Type B pancreatic cell (in vitro differentiated cells): ENCODE measurements at regions not wholly inside any gene's neighbourhood (a gene's known extent, or its start where the extent isn't known, plus 50 kb on each side); places are given as distances from the start of the nearest gene placed in this dataset.

Experiments
- DNase-seq: peaks from one replicate; pipeline ENCODE4 v3.0.0; 2021; ENCODE audit warnings: mixed read lengths; ENCODE audit not compliant: unreplicated experiment; ENCODE audit errors: extremely low spot score
- H3K27ac Mint-ChIP-seq: 2 replicates; pipeline ENCODE4 v1.8.0; 2021; ENCODE audit warnings: mild to moderate bottlenecking, mixed read lengths
- H3K27me3 Mint-ChIP-seq: 2 replicates; pipeline ENCODE4 v1.8.0; 2021; ENCODE audit warnings: mixed read lengths
- H3K36me3 Mint-ChIP-seq: 2 replicates; pipeline ENCODE4 v1.8.0; 2021; ENCODE audit warnings: mixed read lengths
- H3K4me1 Mint-ChIP-seq: one replicate; pipeline ENCODE4 v1.8.0; 2021; ENCODE audit warnings: mixed read lengths; ENCODE audit not compliant: unreplicated experiment
- H3K4me3 Mint-ChIP-seq: 2 replicates; pipeline ENCODE4 v1.8.0; 2021; ENCODE audit warnings: mild to moderate bottlenecking, mixed read lengths
- H3K9me3 Mint-ChIP-seq: 2 replicates; pipeline ENCODE4 v1.8.0; 2021; ENCODE audit warnings: mixed read lengths
- CTCF ChIP-seq: fragments of 200-600 bp; sonication (generic); conservative IDR thresholded peaks from 2 replicates; pipeline ENCODE4 v1.5.0; 2021; ENCODE audit warnings: antibody characterized with exemption, mild to moderate bottlenecking

- no peak overlapping the region for H3K27ac Mint-ChIP-seq
- DNase-seq, result no peak
- no peaks in the 10 kb centered on the region for H3K36me3 Mint-ChIP-seq
- peaks cover 10% of the 10 kb centered on the region for H3K9me3 Mint-ChIP-seq
- no peaks in the 10 kb centered on the region for H3K27me3 Mint-ChIP-seq
- no peaks in the 10 kb centered on the region for H3K4me1 Mint-ChIP-seq
- TF ChIP-seq CTCF, result no peak
- H3K4me3 Mint-ChIP-seq, result no peak overlapping the region
Measured at GRCh38 chr4:36439556-36439955, 158.1 kb downstream of the DTHD1 start.

- Mint-ChIP-seq H3K4me3 (no peak overlapping the region), H3K27ac (no peak overlapping the region), H3K27me3 (no peaks in the 10 kb centered on the region), H3K36me3 (no peaks in the 10 kb centered on the region), H3K4me1 (no peaks in the 10 kb centered on the region), H3K9me3 (no peaks in the 10 kb centered on the region)
- no peak for DNase-seq
- TF ChIP-seq CTCF, result no peak
Measured at GRCh38 chr4:36445480-36445879, 164.1 kb downstream of the DTHD1 start.

- H3K4me1 Mint-ChIP-seq, result no peaks in the 10 kb centered on the region
- no peak for TF ChIP-seq CTCF
- no peak for DNase-seq
- H3K27me3 Mint-ChIP-seq, result no peaks in the 10 kb centered on the region
- no peak overlapping the region for H3K4me3 Mint-ChIP-seq
- H3K9me3 Mint-ChIP-seq, result no peaks in the 10 kb centered on the region
- H3K36me3 Mint-ChIP-seq, result no peaks in the 10 kb centered on the region
- no peak overlapping the region for H3K27ac Mint-ChIP-seq
Measured at GRCh38 chr4:36446275-36446674, 164.9 kb downstream of the DTHD1 start.

- Mint-ChIP-seq H3K9me3 (no peaks in the 10 kb centered on the region), H3K36me3 (no peaks in the 10 kb centered on the region), H3K27ac (no peak overlapping the region), H3K4me1 (no peaks in the 10 kb centered on the region), H3K27me3 (no peaks in the 10 kb centered on the region), H3K4me3 (no peak overlapping the region)
- no peak for DNase-seq
- no peak for TF ChIP-seq CTCF
Measured at GRCh38 chr4:36461344-36461743, 179.9 kb downstream of the DTHD1 start.

GRCh38 chr4:36467670-36468069 lies 186.3 kb downstream of the DTHD1 start:
- no peak for DNase-seq
- no peak for TF ChIP-seq CTCF

GRCh38 chr4:36471903-36472302 lies 190.5 kb downstream of the DTHD1 start:
- H3K4me3 Mint-ChIP-seq, result no peak overlapping the region
- H3K27me3 Mint-ChIP-seq, result no peaks in the 10 kb centered on the region
- no peak for TF ChIP-seq CTCF
- no peak for DNase-seq
- no peaks in the 10 kb centered on the region for H3K9me3 Mint-ChIP-seq
- no peaks in the 10 kb centered on the region for H3K4me1 Mint-ChIP-seq
- H3K27ac Mint-ChIP-seq, result no peak overlapping the region
- H3K36me3 Mint-ChIP-seq, result no peaks in the 10 kb centered on the region

More at GRCh38 chr4:36467670-36468069, 186.3 kb downstream of the DTHD1 start:
- Mint-ChIP-seq H3K27ac (no peak overlapping the region), H3K4me3 (no peak overlapping the region), H3K27me3 (no peaks in the 10 kb centered on the region), H3K9me3 (no peaks in the 10 kb centered on the region), H3K36me3 (no peaks in the 10 kb centered on the region), H3K4me1 (no peaks in the 10 kb centered on the region)
